ENCODE measurements at regions not wholly inside any gene's neighbourhood (a gene's known extent, or its start where the extent isn't known, plus 50 kb on each side); places are given as distances from the start of the nearest gene placed in this dataset.

GRCh38 chr2:100761365-100761764 is 58.6 kb upstream of the NPAS2 start:
- dilution Hi-C loops (cut with MboI; ENCODE audit: extremely low pct_ligation_motif_present, low sequenced_read_pairs) = no loop called here
- Histone ChIP-seq H2AFZ (ENCODE audit: low read depth, low read length) (no peak overlapping the region), H3K4me2 (ENCODE audit: insufficient read depth, low read length) (no peak overlapping the region), H3K4me1 (ENCODE audit: control insufficient read depth, extremely low read depth, insufficient read depth, low read length) (peaks cover 18% of the 10 kb centered on the region), H3K27ac (ENCODE audit: insufficient read depth, low read depth, low read length) (no peak overlapping the region), H3K9me3 (replicated peaks; ENCODE audit: control insufficient read depth, insufficient read depth, low read length) (no peaks in the 10 kb centered on the region), H4K20me1 (replicated peaks; ENCODE audit: control insufficient read depth, extremely low read depth, insufficient read depth, low read length) (no peaks in the 10 kb centered on the region), H3K27me3 (ENCODE audit: control insufficient read depth in 2 of 2, insufficient read depth in 2 of 2, low read length in 2 of 2) (no peaks in the 10 kb centered on the region), H3K9ac (replicated peaks; ENCODE audit: extremely low read depth, insufficient read depth, low read length) (no peak overlapping the region), H3K79me2 (ENCODE audit: control insufficient read depth, insufficient read depth, low read length) (no peaks in the 10 kb centered on the region), H3K36me3 (ENCODE audit: control insufficient read depth in 2 of 2, extremely low read depth in 1 of 2, insufficient read depth in 2 of 2, low read length in 2 of 2) (no peaks in the 10 kb centered on the region), H3K9me1 (replicated peaks; ENCODE audit: control insufficient read depth, extremely low read depth, insufficient read depth, low read length) (no peaks in the 10 kb centered on the region), H3K4me3 (replicated peaks in 1 of 3; ENCODE audit: insufficient read depth in 1 of 3, low read depth in 1 of 3, low read length in 3 of 3) (no peak overlapping the region)
- intact Hi-C loops (cut with micrococcal nuclease) = no loop called here
- POLR2A ChIA-PET = no interaction called here
- no TSS peak for BruUV-seq (replicated peaks)
- FAIRE-seq (no peak), DNase-seq (ENCODE audit: low read depth, low spot score) (no peak)
- no peak for TF ChIP-seq FOS (IDR thresholded peaks at IDR 0.05; ENCODE audit: borderline replicate concordance, insufficient read depth, low read length)
- TF ChIP-seq MYC (IDR thresholded peaks at IDR 0.05; ENCODE audit: low read depth, low read length) = no peak
- TF ChIP-seq JUN (IDR thresholded peaks at IDR 0.05; ENCODE audit: borderline replicate concordance, insufficient read depth, insufficient read length, low read depth) = no peak
- TF ChIP-seq EZH2 (IDR thresholded peaks at IDR 0.05; ENCODE audit: borderline replicate concordance, low read depth, low read length, severe bottlenecking) = no peak
- TF ChIP-seq, protein P1, sequence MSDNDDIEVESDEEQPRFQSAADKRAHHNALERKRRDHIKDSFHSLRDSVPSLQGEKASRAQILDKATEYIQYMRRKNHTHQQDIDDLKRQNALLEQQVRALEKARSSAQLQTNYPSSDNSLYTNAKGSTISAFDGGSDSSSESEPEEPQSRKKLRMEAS (IDR thresholded peaks at IDR 0.05; ENCODE audit: insufficient read depth, insufficient read length) = no peak
- no peak for TF ChIP-seq POLR2A (IDR thresholded peaks at IDR 0.05; ENCODE audit: low read depth, low read length)
- no peak for TF ChIP-seq POLR2AphosphoS5 (IDR thresholded peaks at IDR 0.05; ENCODE audit: insufficient read depth, low read depth, low read length)
- TF ChIP-seq, protein P2, sequence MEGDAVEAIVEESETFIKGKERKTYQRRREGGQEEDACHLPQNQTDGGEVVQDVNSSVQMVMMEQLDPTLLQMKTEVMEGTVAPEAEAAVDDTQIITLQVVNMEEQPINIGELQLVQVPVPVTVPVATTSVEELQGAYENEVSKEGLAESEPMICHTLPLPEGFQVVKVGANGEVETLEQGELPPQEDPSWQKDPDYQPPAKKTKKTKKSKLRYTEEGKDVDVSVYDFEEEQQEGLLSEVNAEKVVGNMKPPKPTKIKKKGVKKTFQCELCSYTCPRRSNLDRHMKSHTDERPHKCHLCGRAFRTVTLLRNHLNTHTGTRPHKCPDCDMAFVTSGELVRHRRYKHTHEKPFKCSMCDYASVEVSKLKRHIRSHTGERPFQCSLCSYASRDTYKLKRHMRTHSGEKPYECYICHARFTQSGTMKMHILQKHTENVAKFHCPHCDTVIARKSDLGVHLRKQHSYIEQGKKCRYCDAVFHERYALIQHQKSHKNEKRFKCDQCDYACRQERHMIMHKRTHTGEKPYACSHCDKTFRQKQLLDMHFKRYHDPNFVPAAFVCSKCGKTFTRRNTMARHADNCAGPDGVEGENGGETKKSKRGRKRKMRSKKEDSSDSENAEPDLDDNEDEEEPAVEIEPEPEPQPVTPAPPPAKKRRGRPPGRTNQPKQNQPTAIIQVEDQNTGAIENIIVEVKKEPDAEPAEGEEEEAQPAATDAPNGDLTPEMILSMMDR (IDR thresholded peaks at IDR 0.05; ENCODE audit: extremely low read depth in 1 of 2, insufficient read depth in 1 of 2, low read depth in 1 of 2, low read length in 2 of 2) = no peak
- TF ChIP-seq GATA2 (IDR thresholded peaks at IDR 0.05; ENCODE audit: insufficient read depth, insufficient read length, low read depth, low read length) = no peak
- CTCF ChIA-PET = interaction anchor here (0.7 kb wide), 1 partner anchor 31 kb away, joined by 3 read pairs; no protein-coding TSS in a partner anchor
